PC-3 (cell line): ENCODE measurements at regions not wholly inside any gene's neighbourhood (a gene's known extent, or its start where the extent isn't known, plus 50 kb on each side); places are given as distances from the start of the nearest gene placed in this dataset.

Experiments
- CTCF ChIP-seq: fragments of 300-600 bp; sonication (generic); conservative IDR thresholded peaks from 2 replicates; pipeline ENCODE4 v1.5.1; 2017; ENCODE audit warnings: antibody characterized with exemption, low read depth, mild to moderate bottlenecking, low read length
- EZH2 ChIP-seq: fragments of 300-600 bp; sonication (generic); IDR thresholded peaks from one replicate; pipeline ENCODE4 v1.6.1; 2017; ENCODE audit warnings: antibody characterized with exemption, mild to moderate bottlenecking, low read length; ENCODE audit not compliant: unreplicated experiment
- EZH2phosphoT487 ChIP-seq: fragments of 300-600 bp; sonication (generic); IDR thresholded peaks from 2 replicates; pipeline ENCODE4 v1.6.1; 2018; ENCODE audit warnings: mild to moderate bottlenecking, antibody characterized with exemption, low read length, borderline replicate concordance

GRCh38 chr20:7155794-7156193, 388.3 kb downstream of the BMP2 start:
- no peak for TF ChIP-seq CTCF
- TF ChIP-seq EZH2, result no peak
- TF ChIP-seq EZH2phosphoT487, result no peak
